ENCODE measurements at regions not wholly inside any gene's neighbourhood (a gene's known extent, or its start where the extent isn't known, plus 50 kb on each side); places are given as distances from the start of the nearest gene placed in this dataset.

DNA sequence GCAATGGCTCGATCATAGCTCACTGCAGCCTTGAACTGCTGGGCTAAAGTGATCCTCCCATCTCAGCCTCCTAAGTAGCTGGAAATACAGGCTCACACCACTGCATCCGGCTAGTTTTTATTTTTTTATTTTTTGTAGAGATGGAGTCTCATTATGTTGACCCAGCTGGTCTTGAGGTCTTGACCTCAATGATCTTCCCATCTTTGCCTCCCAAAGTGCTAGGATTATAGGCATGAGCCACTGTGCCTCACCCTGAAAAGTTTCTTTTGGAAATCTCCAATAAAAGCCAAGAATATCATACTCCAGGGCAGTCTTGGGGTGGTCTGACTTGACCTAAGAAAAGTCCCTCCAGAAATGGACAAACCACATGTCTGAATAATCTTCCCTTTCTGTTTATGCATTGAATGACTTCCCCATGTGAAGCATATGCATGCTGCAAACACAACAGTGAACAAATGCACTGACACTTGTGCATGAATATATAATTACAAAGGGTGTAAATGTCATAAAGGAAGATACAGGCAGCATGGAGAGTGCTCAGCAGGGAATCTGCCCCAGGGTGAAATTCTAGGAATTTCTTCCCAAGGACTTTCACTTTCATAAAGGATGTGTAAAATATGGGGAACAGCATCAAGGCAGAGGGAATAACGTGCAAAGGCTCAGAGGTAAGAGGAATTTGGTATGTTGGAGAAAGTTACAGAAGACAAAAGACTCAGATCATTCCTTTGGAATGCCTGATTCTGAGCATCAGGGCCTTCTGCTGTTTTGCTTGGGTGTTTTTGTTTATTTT lies 142.4 kb upstream of the LYZL1 start:
- no peak for TF ChIP-seq CTCF (IDR thresholded peaks at IDR 0.05)
- TF ChIP-seq POLR2A (IDR thresholded peaks at IDR 0.05) = no peak
